ENCODE measurements at regions not wholly inside any gene's neighbourhood (a gene's known extent, or its start where the extent isn't known, plus 50 kb on each side); places are given as distances from the start of the nearest gene placed in this dataset.

DNA sequence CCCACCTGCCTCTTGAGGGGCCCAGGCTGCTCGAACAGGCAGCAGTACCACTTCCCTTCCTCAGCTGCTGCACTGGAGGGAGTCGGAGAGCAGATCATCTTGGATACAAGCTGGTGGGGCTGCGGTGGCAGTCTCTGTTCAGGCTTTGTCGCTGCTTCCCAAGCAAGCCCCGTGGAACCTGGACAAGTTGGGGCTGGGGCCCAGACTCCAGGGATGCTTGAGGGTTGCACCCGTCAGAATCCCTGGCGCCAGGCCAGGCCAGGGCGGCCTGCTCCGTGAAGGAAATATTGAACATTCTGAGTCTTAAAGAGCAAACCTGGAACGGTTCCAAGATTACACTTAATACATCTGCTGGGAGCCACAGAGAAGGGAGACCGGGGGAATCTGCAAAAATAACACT, 310.1 kb upstream of the SORL1-AS1 start:
- TF ChIP-seq CTCF (conservative IDR thresholded peaks at IDR 0.05) (no peak), EZH2 (IDR thresholded peaks at IDR 0.05; ENCODE audit: low read depth) (no peak)
